Testis (tissue), 2 donors: ENCODE measurements at regions not wholly inside any gene's neighbourhood (a gene's known extent, or its start where the extent isn't known, plus 50 kb on each side); places are given as distances from the start of the nearest gene placed in this dataset.

Source experiments
- CTCF ChIP-seq, 3 experiments: fragments of 450-650 bp in 2 of 3; fragments of 200-600 bp in 1 of 3; sonication (generic) in 1 of 3; IDR thresholded peaks; one replicate each; pipeline ENCODE4 v1.5.1; 2016 to 2019; ENCODE audit warnings: antibody characterized with exemption in 3 of 3, mild to moderate bottlenecking in 2 of 3, moderate library complexity in 1 of 3
- POLR2A ChIP-seq: fragments of 450-650 bp; IDR thresholded peaks from one replicate; pipeline ENCODE4 v1.6.1; 2017; ENCODE audit warnings: antibody characterized with exemption, mild to moderate bottlenecking, moderate library complexity

- no peak for TF ChIP-seq CTCF (IDR thresholded peaks at IDR 0.05)
- TF ChIP-seq POLR2A = no peak
Observed at GRCh38 chr20:57911512-57912226, 201.9 kb upstream of the PMEPA1 start.
